ENCODE measurements at regions not wholly inside any gene's neighbourhood (a gene's known extent, or its start where the extent isn't known, plus 50 kb on each side); places are given as distances from the start of the nearest gene placed in this dataset.

DNA sequence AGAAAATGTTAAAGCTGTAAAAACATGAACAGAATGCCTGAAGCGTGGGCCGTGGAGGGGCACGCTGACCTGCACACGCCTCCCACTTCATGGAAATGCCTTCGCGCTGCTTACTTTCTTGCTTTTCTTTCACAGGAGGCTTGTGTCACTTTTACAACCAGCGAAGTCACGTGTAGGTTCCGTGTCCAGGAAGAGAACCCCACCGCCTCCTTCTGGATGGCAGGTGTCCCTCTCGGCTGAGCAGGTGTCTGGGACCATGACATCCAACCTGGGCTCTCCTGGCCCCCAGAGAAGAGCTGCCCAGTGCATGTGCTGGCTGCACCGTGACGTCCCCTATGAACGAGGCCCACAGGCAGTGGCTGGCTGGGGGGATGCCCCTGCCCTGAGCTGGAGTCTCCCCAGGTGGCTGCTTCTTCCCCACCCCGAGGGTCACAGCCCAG lies 345.0 kb upstream of the SFSWAP start:
- TF ChIP-seq, protein P1, sequence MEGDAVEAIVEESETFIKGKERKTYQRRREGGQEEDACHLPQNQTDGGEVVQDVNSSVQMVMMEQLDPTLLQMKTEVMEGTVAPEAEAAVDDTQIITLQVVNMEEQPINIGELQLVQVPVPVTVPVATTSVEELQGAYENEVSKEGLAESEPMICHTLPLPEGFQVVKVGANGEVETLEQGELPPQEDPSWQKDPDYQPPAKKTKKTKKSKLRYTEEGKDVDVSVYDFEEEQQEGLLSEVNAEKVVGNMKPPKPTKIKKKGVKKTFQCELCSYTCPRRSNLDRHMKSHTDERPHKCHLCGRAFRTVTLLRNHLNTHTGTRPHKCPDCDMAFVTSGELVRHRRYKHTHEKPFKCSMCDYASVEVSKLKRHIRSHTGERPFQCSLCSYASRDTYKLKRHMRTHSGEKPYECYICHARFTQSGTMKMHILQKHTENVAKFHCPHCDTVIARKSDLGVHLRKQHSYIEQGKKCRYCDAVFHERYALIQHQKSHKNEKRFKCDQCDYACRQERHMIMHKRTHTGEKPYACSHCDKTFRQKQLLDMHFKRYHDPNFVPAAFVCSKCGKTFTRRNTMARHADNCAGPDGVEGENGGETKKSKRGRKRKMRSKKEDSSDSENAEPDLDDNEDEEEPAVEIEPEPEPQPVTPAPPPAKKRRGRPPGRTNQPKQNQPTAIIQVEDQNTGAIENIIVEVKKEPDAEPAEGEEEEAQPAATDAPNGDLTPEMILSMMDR (IDR thresholded peaks at IDR 0.05) = no peak
- TF ChIP-seq EP300 (IDR thresholded peaks at IDR 0.05) (no peak), POLR2AphosphoS5 (IDR thresholded peaks at IDR 0.05) (no peak), POLR2A (IDR thresholded peaks at IDR 0.05) (no peak)
